Mammary epithelial cell (primary cell): ENCODE measurements at regions not wholly inside any gene's neighbourhood (a gene's known extent, or its start where the extent isn't known, plus 50 kb on each side); places are given as distances from the start of the nearest gene placed in this dataset.

Source experiments
- CTCF ChIP-seq, 2 donors: IDR thresholded peaks in 1 of 2; conservative IDR thresholded peaks in 1 of 2; 2 replicates each; pipeline ENCODE4 v1.5.1; 2011 to 2012; ENCODE audit warnings: inconsistent platforms in 2 of 2, low read length in 2 of 2, mild to moderate bottlenecking in 2 of 2, control low read depth in 1 of 2, low read depth in 1 of 2; ENCODE audit not compliant: insufficient read depth in 1 of 2; ENCODE audit errors: extremely low read depth in 1 of 2
- EZH2 ChIP-seq: IDR thresholded peaks from 2 replicates; pipeline ENCODE4 v1.6.1; 2012; ENCODE audit warnings: low read length, inconsistent platforms, borderline replicate concordance

- TF ChIP-seq CTCF (conservative IDR thresholded peaks at IDR 0.05 in 1 of 2, IDR thresholded peaks at IDR 0.05 in 1 of 2; ENCODE audit: extremely low read depth in 1 of 2, insufficient read depth in 1 of 2, low read depth in 1 of 2, low read length in 2 of 2): no peak
- no peak for TF ChIP-seq EZH2
Observed at GRCh38 chr21:16651956-16652355, 860.9 kb upstream of the CXADR start.
